ENCODE measurements at regions not wholly inside any gene's neighbourhood (a gene's known extent, or its start where the extent isn't known, plus 50 kb on each side); places are given as distances from the start of the nearest gene placed in this dataset.

DNA sequence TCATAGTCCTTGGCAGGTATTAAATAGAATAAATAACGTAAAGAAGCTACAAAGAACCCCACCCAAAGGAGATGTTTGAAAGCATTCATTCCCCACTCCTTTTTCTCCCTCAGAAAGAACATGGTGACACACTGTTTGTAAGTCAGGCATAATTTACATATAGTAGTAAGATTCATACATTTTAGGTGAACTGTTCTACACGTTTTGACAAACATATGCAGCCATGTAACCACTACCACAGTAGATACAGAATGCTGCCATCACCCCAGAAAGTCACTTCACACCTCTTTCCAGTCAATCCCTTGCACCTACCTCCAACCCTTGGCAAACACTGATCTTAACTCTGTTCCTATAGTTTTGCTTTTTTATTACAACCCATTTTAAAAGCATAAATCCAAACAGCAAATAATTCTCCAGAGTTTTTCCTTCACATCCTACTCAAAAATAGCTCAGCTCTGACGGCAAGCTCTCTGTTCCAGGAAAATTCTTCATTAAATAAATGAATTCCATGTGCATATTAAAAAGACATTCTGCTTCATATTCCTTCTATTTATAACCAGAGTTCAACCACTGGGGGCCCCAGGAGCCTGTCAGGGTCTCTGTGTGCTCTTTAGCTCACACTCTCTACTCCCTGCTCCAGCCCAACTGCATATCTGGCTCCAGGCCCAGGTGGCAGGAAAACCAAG, 258.8 kb downstream of the PLPP3 start:
- Mint-ChIP-seq H3K4me3 (no peak overlapping the region), H3K27me3 (ENCODE audit: low read depth in 2 of 2) (peaks cover 0 to 2% of the 10 kb centered on the region in 2 donors), H3K4me1 (no peaks in the 10 kb centered on the region), H3K27ac (no peak overlapping the region), H3K9me3 (no peaks in the 10 kb centered on the region), H3K36me3 (no peaks in the 10 kb centered on the region)
- no peaks in the 10 kb centered on the region for H3K27me3 ChIP-seq (ENCODE audit: control insufficient read depth, insufficient read depth, low read length)
- no peaks in the 10 kb centered on the region for H3K4me1 ChIP-seq (ENCODE audit: control insufficient read depth, insufficient read depth, low read length)
- H3K27ac ChIP-seq (ENCODE audit: low read length): no peak overlapping the region
- no peaks in the 10 kb centered on the region for H3K9me3 ChIP-seq (ENCODE audit: control insufficient read depth, insufficient read depth, low read length)
- intact Hi-C loops (cut with micrococcal nuclease): no loop called here
- TF ChIP-seq, protein P1, sequence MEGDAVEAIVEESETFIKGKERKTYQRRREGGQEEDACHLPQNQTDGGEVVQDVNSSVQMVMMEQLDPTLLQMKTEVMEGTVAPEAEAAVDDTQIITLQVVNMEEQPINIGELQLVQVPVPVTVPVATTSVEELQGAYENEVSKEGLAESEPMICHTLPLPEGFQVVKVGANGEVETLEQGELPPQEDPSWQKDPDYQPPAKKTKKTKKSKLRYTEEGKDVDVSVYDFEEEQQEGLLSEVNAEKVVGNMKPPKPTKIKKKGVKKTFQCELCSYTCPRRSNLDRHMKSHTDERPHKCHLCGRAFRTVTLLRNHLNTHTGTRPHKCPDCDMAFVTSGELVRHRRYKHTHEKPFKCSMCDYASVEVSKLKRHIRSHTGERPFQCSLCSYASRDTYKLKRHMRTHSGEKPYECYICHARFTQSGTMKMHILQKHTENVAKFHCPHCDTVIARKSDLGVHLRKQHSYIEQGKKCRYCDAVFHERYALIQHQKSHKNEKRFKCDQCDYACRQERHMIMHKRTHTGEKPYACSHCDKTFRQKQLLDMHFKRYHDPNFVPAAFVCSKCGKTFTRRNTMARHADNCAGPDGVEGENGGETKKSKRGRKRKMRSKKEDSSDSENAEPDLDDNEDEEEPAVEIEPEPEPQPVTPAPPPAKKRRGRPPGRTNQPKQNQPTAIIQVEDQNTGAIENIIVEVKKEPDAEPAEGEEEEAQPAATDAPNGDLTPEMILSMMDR (IDR thresholded peaks at IDR 0.05): no peak
- H3K4me3 ChIP-seq (ENCODE audit: low read length): no peak overlapping the region
- no peaks in the 10 kb centered on the region for H3K36me3 ChIP-seq (ENCODE audit: control insufficient read depth, insufficient read depth, low read length)
- ATAC-seq (no peak), DNase-seq (no peak)
- WGBS (ENCODE audit: insufficient coverage): 68% methylated on average over 2 of the region's 3 CpGs

DNA sequence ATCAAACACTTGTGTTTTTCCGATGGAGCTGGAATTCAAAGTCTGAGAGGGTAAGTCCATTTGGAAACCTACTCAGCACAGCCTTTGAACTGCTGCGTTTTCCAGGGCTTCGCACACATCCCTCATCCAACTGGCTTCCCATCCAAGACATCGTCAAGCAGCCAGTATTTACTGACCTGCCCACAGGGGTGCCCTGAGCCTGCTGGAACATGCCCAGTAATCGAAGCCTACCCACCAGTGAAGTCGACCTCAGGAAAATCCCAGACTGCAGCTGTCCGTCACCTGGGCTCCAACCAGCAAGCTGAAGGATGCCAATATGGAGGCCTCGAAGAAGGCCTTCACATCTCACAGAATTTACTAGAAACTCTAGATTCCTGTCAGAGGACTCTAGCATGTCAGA, 261.6 kb downstream of the PLPP3 start:
- H3K27me3 ChIP-seq (ENCODE audit: control insufficient read depth, insufficient read depth, low read length): no peaks in the 10 kb centered on the region
- no peak for DNase-seq
- H3K27ac Mint-ChIP-seq: no peak overlapping the region
- no peaks in the 10 kb centered on the region for H3K36me3 Mint-ChIP-seq
- intact Hi-C loops (cut with micrococcal nuclease): no loop called here
- no peak overlapping the region for H3K4me3 ChIP-seq (ENCODE audit: low read length)
- no peak overlapping the region for H3K4me3 Mint-ChIP-seq
- no peaks in the 10 kb centered on the region for H3K36me3 ChIP-seq (ENCODE audit: control insufficient read depth, insufficient read depth, low read length)
- H3K4me1 ChIP-seq (ENCODE audit: control insufficient read depth, insufficient read depth, low read length): no peaks in the 10 kb centered on the region
- no peaks in the 10 kb centered on the region for H3K9me3 ChIP-seq (ENCODE audit: control insufficient read depth, insufficient read depth, low read length)
- H3K27ac ChIP-seq (ENCODE audit: low read length): no peak overlapping the region
- TF ChIP-seq, protein P1 (IDR thresholded peaks at IDR 0.05): no peak
- no peak for ATAC-seq
- no peaks in the 10 kb centered on the region for H3K4me1 Mint-ChIP-seq
- WGBS (ENCODE audit: insufficient coverage): 94% methylated on average over 8 of the region's 8 CpGs
- H3K9me3 Mint-ChIP-seq: peaks cover 0 to 6% of the 10 kb centered on the region in 2 donors
- peaks cover 0 to 2% of the 10 kb centered on the region in 2 donors for H3K27me3 Mint-ChIP-seq (ENCODE audit: low read depth in 2 of 2)

DNA sequence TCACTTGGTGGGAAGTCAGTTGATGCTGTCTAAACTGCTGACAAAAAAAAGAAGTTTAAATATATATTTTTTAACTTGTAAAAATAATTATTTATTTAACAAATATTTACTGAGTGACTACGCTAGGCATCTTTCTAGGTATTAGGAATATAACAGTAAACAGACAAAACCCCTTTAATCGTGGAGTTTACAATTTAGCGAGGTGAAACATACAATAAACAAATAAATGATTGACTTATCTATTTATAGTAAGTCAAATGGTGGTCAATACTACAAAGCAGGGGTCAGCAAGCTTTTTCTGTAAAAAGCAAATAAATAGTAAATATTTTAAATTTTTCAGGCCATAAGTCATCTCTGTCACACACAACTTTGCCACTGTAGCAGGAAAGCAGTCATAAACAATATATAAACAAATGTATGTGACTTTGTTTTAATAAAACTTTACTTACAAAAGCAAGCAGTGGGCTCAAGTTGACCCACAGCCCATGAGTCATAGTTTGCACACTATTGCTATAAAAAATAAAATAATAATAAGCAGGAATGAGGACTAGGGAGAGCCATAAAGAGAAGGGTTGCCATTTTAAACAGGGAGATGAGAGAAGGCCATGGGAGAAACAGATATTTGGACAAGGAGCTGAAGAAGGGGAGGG, 263.9 kb downstream of the PLPP3 start:
- Mint-ChIP-seq H3K4me3 (no peak overlapping the region), H3K36me3 (no peaks in the 10 kb centered on the region), H3K9me3 (peaks cover 5 to 6% of the 10 kb centered on the region in 2 donors), H3K4me1 (no peaks in the 10 kb centered on the region), H3K27me3 (ENCODE audit: low read depth in 2 of 2) (peaks cover 0 to 2% of the 10 kb centered on the region in 2 donors), H3K27ac (no peak overlapping the region)
- no peaks in the 10 kb centered on the region for H3K9me3 ChIP-seq (ENCODE audit: control insufficient read depth, insufficient read depth, low read length)
- no peaks in the 10 kb centered on the region for H3K27me3 ChIP-seq (ENCODE audit: control insufficient read depth, insufficient read depth, low read length)
- intact Hi-C loops (cut with micrococcal nuclease): no loop called here
- WGBS (ENCODE audit: insufficient coverage): no CpG with 5 or more reads among the region's 3 CpGs
- ATAC-seq (no peak), DNase-seq (no peak)
- no peaks in the 10 kb centered on the region for H3K4me1 ChIP-seq (ENCODE audit: control insufficient read depth, insufficient read depth, low read length)
- no peaks in the 10 kb centered on the region for H3K36me3 ChIP-seq (ENCODE audit: control insufficient read depth, insufficient read depth, low read length)
- TF ChIP-seq, protein P1 (IDR thresholded peaks at IDR 0.05): no peak
- H3K4me3 ChIP-seq (ENCODE audit: low read length): no peak overlapping the region
- H3K27ac ChIP-seq (ENCODE audit: low read length): no peak overlapping the region
